ENCODE measurements at regions not wholly inside any gene's neighbourhood (a gene's known extent, or its start where the extent isn't known, plus 50 kb on each side); places are given as distances from the start of the nearest gene placed in this dataset.
A peak's percentile ranks its signal among the peaks of the same experiment; 100 is the strongest.

DNA sequence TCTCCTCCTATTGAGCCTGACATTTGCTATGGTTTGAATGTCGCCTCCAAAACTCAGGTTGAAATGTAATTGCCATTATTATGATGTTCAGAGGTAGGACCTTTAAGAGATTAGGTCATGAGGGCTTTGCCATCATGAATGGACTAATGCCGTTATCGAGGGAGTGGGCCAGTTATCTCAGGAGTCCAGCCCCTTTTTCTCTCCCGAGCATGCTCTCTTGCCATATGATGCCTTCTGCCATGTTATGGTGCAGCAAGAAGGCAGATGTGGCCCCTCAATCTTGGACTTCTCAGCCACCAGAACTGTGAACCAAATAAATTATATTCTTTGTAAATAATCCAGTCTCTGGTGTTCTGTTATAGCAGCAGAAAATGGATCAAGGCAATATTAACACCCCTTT is 323.5 kb downstream of the RRAGC start:
- DNase-seq, result no peak

DNA sequence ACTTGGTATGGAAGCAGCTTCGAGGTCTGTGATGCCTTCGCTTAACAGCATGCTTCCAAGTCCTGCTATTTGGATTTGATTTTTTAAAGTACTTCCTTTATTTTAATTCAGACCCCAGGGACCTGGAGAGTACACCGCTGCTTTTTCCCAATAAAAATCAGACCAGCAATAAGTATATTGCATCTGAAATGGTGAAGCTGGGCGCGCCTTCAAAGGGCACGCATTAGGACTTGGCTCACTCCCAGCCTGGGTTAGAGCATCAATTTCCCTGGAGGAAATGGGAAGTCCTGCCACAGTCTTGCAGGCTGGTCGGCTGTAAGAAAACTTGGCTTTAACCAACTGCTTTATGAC is 325.1 kb downstream of the RRAGC start:
- no peak for DNase-seq

DNA sequence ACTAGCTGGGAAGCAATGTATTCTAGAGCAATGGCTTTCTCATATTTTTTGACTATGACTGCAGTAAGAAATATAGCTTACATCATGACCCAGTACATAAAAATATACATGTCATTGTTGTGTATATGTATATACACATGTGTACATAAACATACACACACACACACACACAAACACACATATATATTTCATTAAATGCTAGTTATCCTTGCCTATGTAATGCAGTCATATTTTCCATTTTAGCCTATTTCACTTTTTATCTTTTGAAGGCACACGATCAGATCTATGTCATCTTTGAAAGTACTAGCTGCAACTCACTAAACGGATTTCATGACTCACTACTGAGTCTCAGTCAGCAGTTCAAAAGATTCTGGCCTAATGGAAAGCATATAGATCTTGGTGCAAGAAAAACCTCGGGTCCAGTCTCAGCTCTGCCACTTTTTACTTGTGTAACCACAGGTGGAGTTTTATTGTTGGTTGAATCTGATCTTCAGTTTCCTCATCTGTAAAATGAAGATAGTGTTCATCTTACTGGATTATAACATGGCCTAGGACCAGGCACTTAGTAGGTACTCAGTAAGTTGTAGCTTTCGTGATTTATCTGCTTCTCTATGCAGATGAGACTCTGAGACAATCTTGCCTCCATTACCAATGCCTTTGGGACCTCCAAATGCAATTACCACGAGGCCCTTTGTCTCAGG is 325.6 kb downstream of the RRAGC start:
- DNase-seq, result peak; percentile 26

DNA sequence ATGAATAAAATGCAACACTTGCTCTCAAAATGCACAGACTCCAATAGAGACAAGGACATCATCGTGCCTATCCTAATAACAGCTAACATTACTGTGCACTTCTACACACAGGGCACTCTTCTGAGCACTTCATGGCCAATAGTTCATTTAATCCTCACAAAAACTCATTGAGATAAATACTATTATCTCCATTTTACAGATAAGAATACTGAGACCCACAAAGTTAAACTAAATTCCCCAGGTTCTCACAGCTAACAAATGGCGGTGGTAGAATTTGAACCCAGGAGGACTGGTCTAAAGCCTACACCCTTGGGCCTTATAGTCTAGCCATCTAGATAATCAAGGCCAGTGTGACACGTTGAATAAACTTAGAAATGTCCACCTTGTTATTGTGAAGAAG is 328.6 kb downstream of the RRAGC start:
- DNase-seq, result no peak

DNA sequence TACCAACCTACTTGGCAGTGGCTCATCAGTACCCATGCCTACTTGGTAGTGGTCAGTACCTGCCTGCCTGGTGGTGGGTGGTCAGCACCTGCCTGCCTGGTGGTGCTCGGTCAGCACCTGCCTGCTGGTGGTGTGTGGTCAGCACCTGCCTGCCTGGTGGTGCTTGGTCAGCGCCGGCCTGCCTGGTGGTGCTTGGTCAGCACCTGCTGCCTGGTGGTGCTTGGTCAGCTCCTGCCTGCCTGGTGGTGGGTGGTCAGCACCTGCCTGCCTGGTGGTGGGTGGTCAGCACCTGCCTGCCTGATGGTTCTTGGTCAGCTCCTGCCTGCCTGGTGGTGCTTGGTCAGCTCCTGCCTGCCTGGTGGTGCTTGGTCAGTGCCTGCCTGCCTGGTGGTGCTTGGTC is 329.6 kb downstream of the RRAGC start:
- no peak for DNase-seq

DNA sequence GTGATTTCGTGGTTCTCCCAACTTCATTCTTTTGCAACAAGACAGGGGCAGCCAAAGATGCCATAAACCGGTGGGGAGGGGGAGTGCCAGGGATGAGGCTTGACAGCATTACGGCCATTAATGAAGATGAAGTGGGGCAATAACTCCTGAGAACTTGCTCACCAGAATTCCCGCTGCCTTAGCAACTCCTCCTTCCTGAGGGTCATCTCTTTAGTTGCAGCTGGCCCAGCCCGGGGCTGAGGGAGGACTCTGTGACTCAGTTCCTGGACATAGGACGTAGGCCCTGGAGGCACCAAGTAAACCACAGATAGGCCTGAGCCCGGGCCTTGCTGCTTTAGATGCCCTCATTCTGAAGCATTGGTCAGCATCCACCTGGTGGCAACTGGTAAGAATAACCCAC is 330.2 kb downstream of the RRAGC start:
- DNase-seq, result no peak

DNA sequence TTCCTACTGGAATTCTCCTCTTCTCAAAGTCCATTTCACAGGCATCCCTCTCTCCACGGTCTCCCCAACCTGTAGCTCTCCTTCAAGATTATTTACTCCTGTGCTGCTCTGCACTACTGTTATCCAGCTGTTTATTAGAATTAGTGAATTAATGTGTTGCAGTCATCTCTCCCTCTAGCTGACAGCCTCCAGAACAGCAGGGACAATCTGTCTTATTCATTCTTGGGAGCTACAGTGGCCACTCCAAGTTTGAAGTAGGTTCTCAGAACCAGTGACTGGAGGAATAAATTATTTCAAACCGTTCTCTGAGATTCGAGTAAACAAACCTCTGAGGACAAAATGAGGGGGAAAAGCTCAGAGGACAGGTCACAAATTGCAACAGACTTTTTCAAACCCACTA is 330.9 kb downstream of the RRAGC start:
- DNase-seq, result no peak

DNA sequence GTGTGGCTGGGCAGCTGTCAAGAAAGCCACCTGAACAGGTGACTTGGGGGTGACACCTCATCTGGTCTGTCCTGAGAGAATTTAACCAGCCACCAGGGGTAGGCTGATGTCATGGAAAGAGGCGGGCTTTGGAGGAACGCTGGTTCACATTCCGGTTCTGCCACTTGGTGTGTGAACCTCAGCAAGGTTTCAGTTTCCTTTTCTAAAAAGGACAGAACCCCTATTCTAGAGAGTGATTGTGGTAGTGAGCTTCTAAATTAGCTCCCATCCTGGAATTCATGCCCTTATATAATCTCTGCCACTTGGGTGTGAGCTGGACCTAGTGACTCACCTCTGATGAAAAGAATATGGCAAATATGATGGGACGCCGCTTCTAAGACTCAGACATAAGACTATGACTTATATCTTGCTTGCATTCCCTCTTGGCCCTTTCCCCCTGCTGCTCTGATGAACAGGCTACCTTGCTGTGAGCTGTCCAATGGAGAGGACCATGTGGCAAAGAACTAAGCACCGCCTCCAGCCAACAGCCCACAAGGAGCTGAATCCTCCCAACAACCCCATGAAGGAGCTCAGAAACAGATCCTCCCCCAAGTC is 332.1 kb downstream of the RRAGC start:
- peak; percentile 76 for DNase-seq

DNA sequence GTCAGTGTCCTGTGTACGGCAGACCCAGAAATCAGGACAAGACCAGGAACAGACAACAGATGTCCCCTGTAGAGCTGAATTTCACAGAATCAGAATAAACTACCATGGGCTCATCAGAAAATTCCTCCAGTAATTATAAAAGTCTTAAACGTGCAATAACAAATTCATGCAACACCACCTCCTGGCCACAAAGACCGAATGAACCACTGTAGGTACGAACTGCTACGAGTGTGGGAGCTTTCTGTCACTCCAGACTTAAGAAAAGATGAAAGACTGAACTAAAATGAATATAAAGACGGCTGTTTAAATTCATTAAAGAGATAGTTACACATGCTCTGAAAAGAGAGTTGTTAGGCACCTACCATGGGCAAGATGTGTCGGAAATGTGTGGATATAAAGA is 333.5 kb downstream of the RRAGC start:
- DNase-seq, result no peak

DNA sequence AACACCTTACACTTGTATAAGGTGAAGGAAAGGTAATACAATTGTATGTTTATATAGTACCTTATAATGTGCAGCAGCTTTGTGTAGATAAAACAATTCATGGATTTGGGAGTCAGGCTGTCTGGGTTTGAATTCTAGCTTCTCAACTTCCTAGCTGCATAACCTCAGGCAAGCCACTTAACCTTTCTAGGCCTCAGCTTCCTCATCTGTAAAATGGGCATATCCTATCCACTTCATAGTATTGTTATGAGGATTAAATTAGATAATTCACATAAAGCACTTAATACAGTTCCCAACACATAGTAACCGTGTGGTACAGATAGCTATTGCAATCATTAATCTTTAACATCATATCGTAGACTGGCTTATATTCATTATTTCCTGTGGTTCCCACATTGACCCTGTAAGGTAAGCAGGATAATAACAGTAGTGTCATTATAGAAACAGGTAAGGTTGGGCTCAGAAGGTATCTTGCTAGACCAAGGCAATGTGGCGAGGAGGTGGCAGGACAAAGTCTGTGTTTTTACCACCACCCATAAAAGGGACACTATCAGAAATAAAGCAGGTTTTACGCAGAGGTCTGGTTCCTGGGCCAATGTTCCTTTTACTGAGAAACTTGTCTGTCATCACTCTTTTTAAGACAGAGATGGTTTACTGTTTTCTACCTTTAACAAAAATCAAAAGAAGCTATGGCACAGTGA is 334.1 kb downstream of the RRAGC start:
- DNase-seq, result no peak

DNA sequence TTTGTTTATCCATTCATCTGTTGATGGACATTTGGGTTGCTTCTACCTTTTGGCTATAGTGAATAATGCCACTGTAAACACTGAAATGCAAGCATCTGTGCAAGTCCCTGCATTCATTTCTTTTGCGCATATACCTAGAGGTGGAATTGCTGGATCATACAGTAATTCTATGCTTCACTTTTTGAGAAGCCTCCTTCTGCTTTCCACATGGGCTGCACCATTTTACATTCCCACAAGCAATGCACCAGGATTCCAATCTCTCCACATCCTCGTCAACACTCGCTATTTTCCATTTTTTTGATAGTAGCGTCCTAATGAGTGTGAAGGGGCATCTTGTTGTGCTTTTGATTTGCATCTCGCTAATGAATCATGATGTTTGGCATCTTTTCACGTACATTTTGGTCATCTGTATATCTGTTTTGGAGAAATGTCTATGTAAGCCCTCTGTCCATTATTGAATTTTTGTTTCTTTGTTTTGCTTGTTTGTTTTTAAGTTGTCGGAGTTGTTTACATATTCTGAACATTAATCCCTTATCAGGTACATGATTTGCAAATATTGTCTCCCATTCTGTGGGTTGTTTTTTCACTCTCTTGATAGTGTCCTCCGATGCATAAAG is 335.4 kb downstream of the RRAGC start:
- DNase-seq, result no peak

DNA sequence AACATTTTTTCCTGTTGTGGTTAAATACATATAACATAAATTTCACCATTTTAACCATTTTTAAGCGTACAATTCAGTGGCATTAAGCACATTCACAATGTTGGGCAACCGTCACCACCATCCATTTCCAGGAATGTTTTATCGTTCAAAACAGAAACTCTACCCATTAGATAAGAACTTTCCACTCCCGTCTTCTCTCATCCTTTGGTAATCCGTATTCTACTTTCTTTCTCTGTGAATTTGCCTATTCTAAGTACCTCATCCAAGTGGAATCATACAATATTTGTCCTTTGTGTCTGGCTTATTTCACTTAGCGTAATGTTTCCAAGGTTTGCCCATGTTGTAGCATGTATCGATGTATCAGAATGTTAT is 336.0 kb downstream of the RRAGC start:
- DNase-seq, result no peak

DNA sequence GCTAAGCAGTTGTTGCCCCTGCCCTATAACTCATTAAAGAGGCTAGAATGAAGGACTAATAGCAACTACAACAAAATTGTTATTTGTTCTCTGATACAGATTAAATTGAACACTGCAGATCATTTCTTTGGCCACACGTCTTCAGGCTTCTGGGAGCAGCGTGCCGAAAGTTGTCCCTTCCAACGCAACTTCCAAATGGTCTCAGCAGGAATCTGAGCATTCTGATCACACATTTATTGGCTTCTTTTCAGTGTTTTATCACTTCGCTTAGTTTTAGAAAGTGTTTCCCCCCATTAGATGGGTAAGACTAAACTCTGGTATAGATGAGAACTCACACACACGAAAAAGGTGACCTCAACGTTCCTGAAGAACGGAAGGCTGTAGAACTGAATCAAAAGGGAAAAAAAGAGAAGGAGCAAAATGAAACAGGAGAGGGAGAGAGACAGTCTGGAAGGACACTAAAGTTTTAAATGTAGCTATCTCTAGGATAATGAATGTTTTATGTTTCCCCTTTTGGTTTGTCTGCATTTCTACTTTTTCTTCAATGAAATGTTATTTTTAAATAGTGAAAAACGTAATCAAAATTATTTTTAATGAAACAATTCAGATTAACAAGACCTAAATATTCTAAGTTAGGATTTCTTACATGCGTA is 336.5 kb downstream of the RRAGC start:
- DNase-seq, result no peak

DNA sequence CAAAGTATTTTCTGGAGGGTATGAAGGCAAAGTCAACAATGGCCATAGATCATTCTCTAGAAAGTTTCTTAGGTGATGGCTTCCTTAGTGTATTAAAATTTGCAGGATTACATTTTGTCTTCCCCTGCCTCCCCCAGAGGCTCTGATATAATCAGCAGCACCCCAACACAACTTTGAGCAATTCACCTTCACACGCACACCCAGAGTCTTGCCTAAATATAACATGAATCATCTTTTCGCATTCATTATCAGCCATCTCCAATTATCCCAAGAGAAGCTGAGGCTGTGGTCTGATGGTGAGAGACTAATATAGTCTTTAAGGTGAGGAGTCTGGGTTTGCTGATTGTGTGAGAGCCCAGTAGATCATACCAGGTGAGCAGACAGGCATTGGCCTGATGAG is 343.0 kb downstream of the RRAGC start:
- no peak for DNase-seq

DNA sequence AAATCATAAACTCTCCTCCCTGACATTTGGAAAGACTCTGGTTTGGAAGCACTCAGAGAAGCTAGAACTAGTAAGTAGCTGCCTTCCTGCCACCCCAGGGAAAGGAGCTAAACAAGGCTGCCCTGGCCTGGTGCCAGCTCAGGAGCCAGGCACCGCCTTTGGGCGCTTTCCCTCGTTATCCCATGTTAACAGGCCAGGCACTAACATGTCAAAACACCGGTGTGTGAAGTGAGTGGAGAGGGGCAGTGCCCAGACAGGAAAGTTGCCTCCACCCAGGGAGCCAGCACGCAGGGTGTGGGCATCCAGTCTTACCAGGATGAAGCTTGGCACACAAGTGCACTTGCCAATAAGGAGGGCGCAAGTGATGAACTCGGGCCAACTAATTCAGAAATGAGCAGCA is 346.8 kb downstream of the RRAGC start:
- no peak for DNase-seq

DNA sequence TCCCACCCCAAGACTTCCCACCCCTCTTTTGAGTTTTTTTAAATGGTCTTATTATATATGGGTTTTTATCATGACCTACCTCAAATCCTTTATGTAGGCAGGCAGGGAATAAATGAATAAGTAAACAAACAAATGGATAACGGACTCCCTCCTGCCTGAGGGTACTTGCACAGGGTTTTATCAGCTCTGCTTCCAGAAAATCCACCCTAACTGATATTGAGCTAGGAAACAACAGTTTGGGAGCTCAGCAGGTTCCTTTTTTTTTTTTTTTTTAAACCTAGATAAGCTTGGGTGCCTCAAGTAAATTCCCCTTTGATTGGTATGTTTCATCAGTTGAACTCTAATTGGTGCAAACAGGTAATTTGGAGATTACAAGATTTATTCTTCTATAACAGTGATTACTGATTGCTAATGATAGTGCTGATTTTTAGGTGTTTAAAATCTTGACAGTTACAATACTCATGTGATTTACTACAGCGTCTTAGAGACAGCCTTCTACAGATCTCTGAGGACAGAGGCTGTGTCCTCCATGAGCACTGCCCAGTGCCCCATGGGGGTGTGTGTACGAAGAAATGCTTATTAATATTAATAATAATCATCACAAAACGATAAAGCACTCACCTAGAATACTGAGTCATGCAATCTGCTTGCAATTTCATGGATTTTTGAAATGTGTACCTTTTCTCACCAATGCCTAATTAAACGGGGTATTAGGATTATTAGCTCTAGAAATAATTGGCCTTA is 347.4 kb downstream of the RRAGC start:
- no peak for DNase-seq

DNA sequence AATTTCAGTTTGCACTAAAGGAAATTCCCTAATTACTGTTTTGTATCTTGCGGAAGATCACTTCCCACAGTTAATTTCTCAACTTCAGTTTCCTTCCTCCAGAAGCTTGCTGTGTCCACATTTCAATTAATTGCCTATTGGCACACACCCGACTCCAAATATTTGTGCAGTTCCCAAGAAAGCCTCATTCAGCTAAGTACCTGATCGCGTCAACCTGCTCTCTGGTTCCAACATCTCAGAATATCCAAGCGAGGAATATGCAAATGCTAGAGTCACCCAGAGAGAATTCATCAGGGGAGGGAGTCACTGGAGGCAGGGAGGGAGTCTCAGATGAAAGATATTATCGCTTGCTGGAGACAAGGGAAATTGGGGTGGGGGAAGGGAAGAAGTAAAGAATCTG is 351.3 kb downstream of the RRAGC start:
- no peak for DNase-seq

DNA sequence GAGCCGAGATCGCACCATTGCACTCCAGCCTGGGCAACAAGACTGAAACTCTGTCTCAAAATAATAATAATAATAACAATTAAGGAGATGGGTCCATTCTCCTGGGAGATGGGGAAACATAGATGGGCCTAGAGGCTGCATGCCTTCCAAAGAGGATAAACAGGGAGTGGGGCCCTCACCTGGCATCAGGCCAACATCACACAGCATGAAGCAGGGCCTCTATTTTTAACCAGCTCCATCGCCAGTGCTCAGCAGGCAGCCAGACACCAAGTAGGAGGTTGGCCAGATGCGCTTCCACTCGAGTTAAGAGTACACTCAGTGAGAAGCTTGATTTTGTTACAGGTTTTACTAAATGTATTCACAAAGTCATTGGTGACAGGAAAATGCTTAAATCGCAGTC is 352.0 kb downstream of the RRAGC start:
- DNase-seq, result no peak

DNA sequence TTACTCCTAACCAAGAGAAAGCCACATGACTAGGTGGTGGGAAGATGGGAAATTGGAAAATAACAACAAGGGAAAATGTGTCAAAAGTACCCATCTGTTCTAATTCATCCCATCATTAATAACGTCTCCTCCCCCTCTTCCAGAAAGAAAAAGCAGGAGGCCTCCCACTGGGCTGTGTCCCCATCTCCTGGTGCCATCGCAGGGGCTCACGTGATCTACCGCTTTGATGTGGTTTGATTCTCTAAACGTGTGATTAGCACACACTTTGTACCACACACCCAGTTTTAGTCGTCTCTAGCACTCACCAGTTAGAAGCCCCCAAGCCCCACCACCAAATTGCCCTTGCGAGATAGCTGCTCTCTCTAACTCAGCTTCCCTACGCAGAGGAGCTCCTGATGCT is 353.6 kb downstream of the RRAGC start:
- no peak for DNase-seq

DNA sequence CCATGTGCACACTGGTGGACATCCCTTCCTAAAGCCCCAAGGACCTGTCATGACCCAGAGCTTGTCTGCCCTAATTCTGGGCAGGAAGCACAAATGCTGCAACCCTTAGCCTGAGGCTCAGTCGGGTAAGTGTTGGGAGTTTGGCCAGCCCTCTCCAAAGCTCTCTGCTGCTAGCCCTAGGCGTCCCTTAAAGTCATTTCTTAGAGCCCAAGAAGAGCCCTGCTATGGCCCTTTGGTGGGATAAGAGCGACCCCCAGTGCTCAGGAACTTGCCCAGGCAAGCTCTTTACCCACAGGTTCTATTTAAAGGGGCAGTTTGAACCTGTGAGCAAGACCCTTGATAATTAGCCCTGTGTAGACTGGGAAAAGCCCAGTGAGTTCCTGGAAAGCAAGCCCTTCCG is 356.8 kb downstream of the RRAGC start:
- peak; percentile 4 for DNase-seq

DNA sequence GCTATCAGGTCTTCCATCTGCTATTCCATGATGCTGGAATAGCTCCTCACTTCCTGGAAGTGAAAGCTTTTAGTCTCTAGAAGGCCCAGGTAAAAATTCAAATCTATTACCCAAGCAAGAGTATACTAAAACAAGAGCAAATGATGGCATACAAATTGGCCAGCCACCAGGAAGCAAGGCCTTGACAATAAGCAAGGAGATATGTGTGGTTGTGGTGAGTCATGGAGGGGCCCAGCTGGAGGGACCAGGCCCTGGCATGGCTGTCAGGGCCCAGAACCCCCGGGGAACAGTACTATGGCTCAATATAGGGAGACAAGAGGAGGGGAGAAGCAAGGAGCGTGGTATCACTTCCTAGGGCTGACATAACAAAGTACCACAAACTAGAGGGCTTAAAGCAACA is 358.7 kb downstream of the RRAGC start:
- no peak for DNase-seq

DNA sequence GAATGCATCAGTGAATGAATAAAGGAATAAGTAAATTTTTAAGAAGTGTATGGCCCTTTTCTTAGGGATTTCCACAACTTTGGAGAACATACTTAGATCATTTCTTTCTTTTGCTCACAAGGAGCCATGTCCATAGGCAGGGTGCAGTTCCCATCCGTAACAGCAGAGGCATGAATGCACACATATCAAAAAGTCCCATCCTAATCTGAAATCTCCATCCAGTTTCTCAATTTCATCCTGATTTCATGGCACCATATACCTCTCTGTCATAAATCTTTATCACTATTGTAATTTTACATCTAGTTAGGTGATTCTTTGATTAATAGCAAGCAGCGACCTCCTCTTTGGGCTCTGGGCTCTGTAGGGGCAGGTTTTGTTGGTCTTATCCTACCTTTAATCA is 359.2 kb downstream of the RRAGC start:
- DNase-seq, result peak; percentile 8

DNA sequence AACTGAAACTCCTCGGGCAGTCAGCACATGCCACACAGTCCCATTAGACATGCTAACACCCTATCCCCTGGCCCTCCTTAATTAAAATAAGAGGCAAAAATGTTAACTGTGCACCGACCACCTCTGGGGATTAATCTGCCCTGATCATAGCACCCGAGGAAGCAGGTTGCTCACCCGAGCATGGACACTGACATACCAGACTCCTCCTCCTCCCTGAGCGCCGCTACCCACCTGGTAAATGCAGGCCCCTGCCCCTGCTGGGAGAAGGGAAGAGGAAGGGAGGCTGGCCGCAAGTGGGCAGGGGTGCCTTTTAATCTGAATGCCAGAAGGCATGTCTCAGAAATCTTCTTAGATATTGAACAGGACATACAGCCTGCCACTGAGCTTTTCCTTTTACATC is 360.9 kb downstream of the RRAGC start:
- DNase-seq, result no peak
